Stomach (tissue), 8 donors: ENCODE measurements at regions not wholly inside any gene's neighbourhood (a gene's known extent, or its start where the extent isn't known, plus 50 kb on each side); places are given as distances from the start of the nearest gene placed in this dataset.

Experiments used
- DNase-seq, 2 donors: peaks; one replicate each; pipeline versions ENCODE4 v3.0.0 to v3.0.0-alpha.2; 2013 to 2019
- H3K27ac ChIP-seq, 5 donors: fragments of 200-600 bp in 4 of 5; sonication (generic) in 4 of 5; one replicate each; pipeline ENCODE4 v1.5.1; 2013 to 2019; ENCODE audit warnings: mild to moderate bottlenecking in 1 of 5, moderate library complexity in 1 of 5
- H3K27me3 ChIP-seq, 3 donors: fragments of 200-600 bp; sonication (generic); one replicate each; pipeline ENCODE4 v1.5.1; 2017 to 2019; ENCODE audit warnings: mixed run types in 1 of 3
- H3K36me3 ChIP-seq, 4 donors: fragments of 200-600 bp; sonication (generic); 1 replicate in 3 of 4; 2 replicates in 1 of 4; pipeline ENCODE4 v1.5.1; 2016 to 2019
- H3K4me1 ChIP-seq, 4 donors: fragments of 200-600 bp; sonication (generic); one replicate each; pipeline ENCODE4 v1.5.1; 2016 to 2019
- H3K4me3 ChIP-seq, 4 donors: fragments of 200-600 bp; sonication (generic) in 3 of 4; one replicate each; pipeline ENCODE4 v1.5.1; 2016 to 2019; ENCODE audit warnings: mild to moderate bottlenecking in 1 of 4
- H3K9me3 ChIP-seq, 4 donors: fragments of 200-600 bp; sonication (generic); one replicate each; pipeline ENCODE4 v1.5.1; 2016 to 2019
- EP300 ChIP-seq: sonication (generic); formaldehyde crosslinking; IDR thresholded peaks from one replicate; pipeline ENCODE4 v1.6.1; 2017; ENCODE audit warnings: antibody characterized with exemption
- POLR2A ChIP-seq, 4 donors: fragments of 450-650 bp; IDR thresholded peaks; one replicate each; pipeline ENCODE4 v1.6.1; 2016; ENCODE audit warnings: antibody characterized with exemption in 4 of 4, control low read depth in 2 of 4, mild to moderate bottlenecking in 1 of 4, moderate library complexity in 1 of 4
- POLR2AphosphoS5 ChIP-seq, 3 donors: sonication (generic); formaldehyde crosslinking; IDR thresholded peaks; one replicate each; pipeline ENCODE4 v1.6.1; 2016; ENCODE audit warnings: antibody characterized with exemption in 3 of 3
- WGBS, 5 donors: extraction: QIAGEN DNeasy Blood & Tissue Kit in 3 of 5; methylation state at CpG; one replicate each; pipeline versions ENCODE4 v1.1.5 to v1.1.7; 2013 to 2018; 5-methylcytosine and 5-hydroxymethylcytosine counted together
- intact Hi-C: fragments of 100-400 bp; cut with DNase I; formaldehyde crosslinking; loops from one replicate; pipeline ENCODE4 v1.15.1; 2023; ENCODE audit warnings: low total_unique reads
- TF ChIP-seq, protein P1 (sequence below), 7 experiments: fragments of 450-650 bp in 4 of 7; fragments of 200-600 bp in 3 of 7; sonication (generic) in 3 of 7; IDR thresholded peaks; one replicate each; pipeline ENCODE4 v1.5.1; 2016 to 2019; ENCODE audit warnings: antibody characterized with exemption in 7 of 7, control low read depth in 2 of 7, mild to moderate bottlenecking in 1 of 7
- donor health status: healthy with polysubstance abuse.
- donor health status: Bipolar disorder and iron deficiency.
- donor health status: healthy.

DNA sequence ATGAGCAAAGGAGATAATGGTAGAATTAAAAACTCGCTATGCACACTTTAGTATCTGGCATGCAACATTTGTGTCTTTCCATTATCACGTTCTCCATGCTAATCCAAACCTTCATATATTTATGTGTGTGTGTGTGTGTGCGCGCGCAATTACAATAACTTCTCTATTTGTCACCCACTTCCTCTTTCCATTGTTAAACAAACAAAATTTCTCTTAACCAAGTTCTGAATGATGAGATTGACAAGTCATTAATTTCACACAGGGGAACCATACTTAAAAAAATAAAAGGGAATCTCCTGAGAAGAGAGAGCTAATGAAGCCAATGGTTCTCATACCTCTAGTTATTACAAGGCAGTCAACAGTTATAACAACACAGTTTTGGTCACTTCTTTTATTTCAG, 575.9 kb upstream of the MDGA2 start:
- Histone ChIP-seq H3K9me3 (no peaks in the 10 kb centered on the region), H3K27me3 (no peaks in the 10 kb centered on the region), H3K4me1 (no peaks in the 10 kb centered on the region), H3K36me3 (no peaks in the 10 kb centered on the region), H3K4me3 (no peak overlapping the region), H3K27ac (no peak overlapping the region)
- no peak for TF ChIP-seq POLR2A (IDR thresholded peaks at IDR 0.05)
- TF ChIP-seq POLR2AphosphoS5 (IDR thresholded peaks at IDR 0.05) = no peak
- no peak for TF ChIP-seq EP300
- TF ChIP-seq, protein P1, sequence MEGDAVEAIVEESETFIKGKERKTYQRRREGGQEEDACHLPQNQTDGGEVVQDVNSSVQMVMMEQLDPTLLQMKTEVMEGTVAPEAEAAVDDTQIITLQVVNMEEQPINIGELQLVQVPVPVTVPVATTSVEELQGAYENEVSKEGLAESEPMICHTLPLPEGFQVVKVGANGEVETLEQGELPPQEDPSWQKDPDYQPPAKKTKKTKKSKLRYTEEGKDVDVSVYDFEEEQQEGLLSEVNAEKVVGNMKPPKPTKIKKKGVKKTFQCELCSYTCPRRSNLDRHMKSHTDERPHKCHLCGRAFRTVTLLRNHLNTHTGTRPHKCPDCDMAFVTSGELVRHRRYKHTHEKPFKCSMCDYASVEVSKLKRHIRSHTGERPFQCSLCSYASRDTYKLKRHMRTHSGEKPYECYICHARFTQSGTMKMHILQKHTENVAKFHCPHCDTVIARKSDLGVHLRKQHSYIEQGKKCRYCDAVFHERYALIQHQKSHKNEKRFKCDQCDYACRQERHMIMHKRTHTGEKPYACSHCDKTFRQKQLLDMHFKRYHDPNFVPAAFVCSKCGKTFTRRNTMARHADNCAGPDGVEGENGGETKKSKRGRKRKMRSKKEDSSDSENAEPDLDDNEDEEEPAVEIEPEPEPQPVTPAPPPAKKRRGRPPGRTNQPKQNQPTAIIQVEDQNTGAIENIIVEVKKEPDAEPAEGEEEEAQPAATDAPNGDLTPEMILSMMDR (IDR thresholded peaks at IDR 0.05) = no peak
- WGBS, 5 donors = 61 to 79% (median 64%) methylated on average over 5 of the region's 5 CpGs
- intact Hi-C loops = no loop called here
- DNase-seq = no peak

DNA sequence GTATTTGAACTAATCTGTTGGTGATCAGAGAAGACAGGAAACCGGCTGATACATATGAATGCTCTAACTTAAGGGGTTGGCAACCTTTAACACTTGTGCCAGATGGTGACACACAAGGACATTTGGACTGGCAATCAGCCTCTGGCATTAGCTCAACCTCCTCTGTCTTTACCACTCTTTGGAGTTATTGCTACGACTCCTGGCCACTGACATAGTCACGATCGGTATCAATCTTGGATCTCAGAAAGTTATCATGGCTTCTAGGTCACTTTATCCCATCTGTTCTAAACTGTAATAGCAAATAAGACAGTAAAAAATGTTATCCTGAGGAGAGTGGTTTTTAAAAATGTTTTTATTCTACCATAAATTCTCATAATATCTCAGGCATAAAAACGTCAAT, 575.2 kb upstream of the MDGA2 start:
- Histone ChIP-seq H3K9me3 (no peaks in the 10 kb centered on the region), H3K4me3 (no peak overlapping the region), H3K4me1 (no peaks in the 10 kb centered on the region), H3K27me3 (no peaks in the 10 kb centered on the region), H3K36me3 (no peaks in the 10 kb centered on the region), H3K27ac (no peak overlapping the region)
- DNase-seq = no peak
- intact Hi-C loops = no loop called here
- WGBS, 5 donors = 74 to 82% (median 80%) methylated on average over 5 of the region's 5 CpGs
- TF ChIP-seq EP300 = no peak
- TF ChIP-seq, protein P1 (IDR thresholded peaks at IDR 0.05) = no peak
- TF ChIP-seq POLR2AphosphoS5 (IDR thresholded peaks at IDR 0.05) = no peak
- TF ChIP-seq POLR2A (IDR thresholded peaks at IDR 0.05) = no peak

DNA sequence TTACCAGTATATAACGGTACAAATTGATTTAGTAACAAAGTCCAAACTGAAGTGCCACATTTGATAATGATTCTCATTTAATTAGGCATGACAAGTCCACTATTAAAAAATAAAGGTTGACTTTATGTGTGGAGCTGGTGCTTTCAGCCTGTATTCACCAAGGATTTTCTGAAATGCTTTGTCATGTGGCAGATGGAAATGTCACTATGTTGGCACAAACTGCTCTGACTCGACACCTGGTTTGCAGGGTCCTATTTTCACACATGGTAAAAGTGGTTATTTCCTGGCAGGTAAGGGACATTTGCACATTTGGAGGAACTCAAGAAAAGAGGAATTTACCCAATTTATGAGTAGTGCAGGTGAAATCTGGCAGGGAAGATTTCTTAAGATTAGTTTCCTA, 572.6 kb upstream of the MDGA2 start:
- H3K4me1 ChIP-seq = no peaks in the 10 kb centered on the region
- intact Hi-C loops = no loop called here
- WGBS, 5 donors = 46 to 67% (median 59%) methylated on average over 2 of the region's 2 CpGs
- no peaks in the 10 kb centered on the region for H3K9me3 ChIP-seq
- TF ChIP-seq EP300 = no peak
- no peaks in the 10 kb centered on the region for H3K27me3 ChIP-seq
- no peak overlapping the region for H3K27ac ChIP-seq
- H3K36me3 ChIP-seq = no peaks in the 10 kb centered on the region
- no peak overlapping the region for H3K4me3 ChIP-seq
- DNase-seq = peak in 1 of 2 donors; percentile 4

DNA sequence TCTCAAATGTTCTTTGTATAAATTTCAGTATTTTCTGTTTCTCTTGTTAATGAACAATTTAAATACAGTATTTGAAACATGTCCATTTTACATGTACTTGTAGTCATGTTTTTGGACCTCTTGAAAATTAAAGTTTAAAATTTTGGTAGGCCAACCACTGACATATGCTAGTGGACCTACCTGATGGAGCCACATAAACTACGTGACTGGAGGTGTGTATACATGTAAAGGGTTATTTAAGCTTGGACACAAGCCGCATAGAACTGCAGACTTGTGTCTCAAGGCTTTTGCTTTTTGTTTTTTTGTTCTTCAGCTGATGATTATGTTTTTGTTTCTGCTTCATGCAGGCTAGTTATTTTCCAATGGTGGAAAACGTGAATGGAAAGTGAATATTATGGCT, 568.5 kb upstream of the MDGA2 start:
- H3K9me3 ChIP-seq = no peaks in the 10 kb centered on the region
- WGBS, 5 donors = 68 to 83% (median 75%) methylated on average over 3 of the region's 3 CpGs
- H3K36me3 ChIP-seq = no peaks in the 10 kb centered on the region
- no peak for TF ChIP-seq EP300
- no peak for TF ChIP-seq POLR2AphosphoS5 (IDR thresholded peaks at IDR 0.05)
- TF ChIP-seq POLR2A (IDR thresholded peaks at IDR 0.05) = no peak
- TF ChIP-seq, protein P1 (IDR thresholded peaks at IDR 0.05) = no peak
- H3K27ac ChIP-seq = no peak overlapping the region
- DNase-seq = no peak
- no peaks in the 10 kb centered on the region for H3K4me1 ChIP-seq
- H3K27me3 ChIP-seq = no peaks in the 10 kb centered on the region
- H3K4me3 ChIP-seq = no peak overlapping the region
- intact Hi-C loops = no loop called here

DNA sequence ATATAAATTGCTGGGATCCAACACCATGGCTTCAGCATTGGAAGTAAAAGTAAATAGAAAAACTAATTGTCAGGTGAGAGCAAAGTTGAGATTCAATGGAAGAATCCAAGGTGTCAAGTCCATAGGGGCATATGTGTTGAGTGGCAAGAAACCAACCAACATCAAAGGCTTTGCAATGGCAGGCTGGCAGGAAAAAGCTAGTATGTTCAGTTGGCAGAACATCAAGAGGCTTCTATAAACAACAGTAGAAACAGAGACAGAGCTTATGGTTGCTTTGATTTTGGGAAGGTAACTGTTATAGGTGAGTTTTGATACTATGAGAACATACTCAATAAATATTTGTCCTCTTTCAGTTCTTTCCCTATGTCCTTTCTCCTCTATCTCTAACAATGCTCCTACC, 553.7 kb upstream of the MDGA2 start:
- H3K9me3 ChIP-seq = no peaks in the 10 kb centered on the region
- no peaks in the 10 kb centered on the region for H3K4me1 ChIP-seq
- TF ChIP-seq, protein P1 (IDR thresholded peaks at IDR 0.05) = no peak
- TF ChIP-seq EP300 = no peak
- no peak for TF ChIP-seq POLR2AphosphoS5 (IDR thresholded peaks at IDR 0.05)
- no peak for TF ChIP-seq POLR2A (IDR thresholded peaks at IDR 0.05)
- peak in 1 of 2 donors; percentile 2 for DNase-seq
- intact Hi-C loops = no loop called here
- H3K4me3 ChIP-seq = no peak overlapping the region
- no peaks in the 10 kb centered on the region for H3K36me3 ChIP-seq
- H3K27me3 ChIP-seq = no peaks in the 10 kb centered on the region
- no peak overlapping the region for H3K27ac ChIP-seq
